Small intestine (tissue), 7 donors: ENCODE measurements at regions not wholly inside any gene's neighbourhood (a gene's known extent, or its start where the extent isn't known, plus 50 kb on each side); places are given as distances from the start of the nearest gene placed in this dataset.
A peak's percentile ranks its signal among the peaks of the same experiment; 100 is the strongest.

Source experiments
- DNase-seq, 2 donors: peaks; one replicate each; pipeline versions ENCODE4 v3.0.0 to v3.0.0-alpha.2; 2013
- FAIRE-seq: peaks from 2 replicates; lab custom pipeline; 2012; peaks lifted over from hg19 to GRCh38; lab: Jason Lieb, UNC
- H3K27ac ChIP-seq, 3 donors: one replicate each; pipeline ENCODE4 v1.5.1; 2013; ENCODE audit warnings: low read length in 2 of 3, mild to moderate bottlenecking in 2 of 3, control low read depth in 1 of 3, inconsistent platforms in 1 of 3, low read depth in 1 of 3, moderate library complexity in 1 of 3
- H3K27me3 ChIP-seq, 3 donors: one replicate each; pipeline ENCODE4 v1.6.1; 2013; ENCODE audit warnings: low read length in 3 of 3, inconsistent platforms in 1 of 3; ENCODE audit not compliant: control insufficient read depth in 3 of 3, insufficient read depth in 3 of 3
- H3K36me3 ChIP-seq, 3 donors: one replicate each; pipeline ENCODE4 v1.6.1; 2013; ENCODE audit warnings: low read length in 3 of 3, inconsistent platforms in 1 of 3, low read depth in 1 of 3, mild to moderate bottlenecking in 1 of 3, moderate library complexity in 1 of 3; ENCODE audit not compliant: control insufficient read depth in 3 of 3, insufficient read depth in 2 of 3
- H3K4me1 ChIP-seq, 3 donors: one replicate each; pipeline ENCODE4 v1.6.1; 2013; ENCODE audit warnings: low read length in 2 of 3, inconsistent platforms in 1 of 3, low read depth in 1 of 3, mild to moderate bottlenecking in 1 of 3, moderate library complexity in 1 of 3; ENCODE audit not compliant: control insufficient read depth in 3 of 3, insufficient read depth in 2 of 3
- H3K4me3 ChIP-seq, 3 donors: one replicate each; pipeline ENCODE4 v1.5.1; 2013; ENCODE audit warnings: low read length in 3 of 3, control low read depth in 1 of 3, inconsistent platforms in 1 of 3, low read depth in 1 of 3, mild to moderate bottlenecking in 1 of 3, moderate library complexity in 1 of 3
- H3K9me3 ChIP-seq, 2 donors: one replicate each; pipeline ENCODE4 v1.6.1; 2013; ENCODE audit warnings: low read depth in 1 of 2, low read length in 1 of 2; ENCODE audit not compliant: control insufficient read depth in 2 of 2, insufficient read depth in 1 of 2
- WGBS, 3 donors: extraction: QIAGEN DNeasy Blood & Tissue Kit; methylation state at CpG; one replicate each; pipeline ENCODE4 v1.1.7; 2013; 5-methylcytosine and 5-hydroxymethylcytosine counted together
- donor health status: healthy with polysubstance abuse.
- donor health status: control.
- donor health status: control.
- donor health status: Bipolar disorder and iron deficiency.
- donor health status: healthy.

GRCh38 chr18:45417392-45417791 lies 197.9 kb upstream of the SLC14A2 start:
- 63 to 64% (median 64%) methylated on average over 3 of the region's 3 CpGs for WGBS, 3 donors
- H3K36me3 ChIP-seq: no peaks in the 10 kb centered on the region
- FAIRE-seq (no peak), DNase-seq (no peak)
- no peaks in the 10 kb centered on the region for H3K9me3 ChIP-seq
- no peak overlapping the region for H3K27ac ChIP-seq
- H3K27me3 ChIP-seq: no peaks in the 10 kb centered on the region
- H3K4me3 ChIP-seq: no peak overlapping the region
- peaks cover 0 to 9% (median 0%) of the 10 kb centered on the region in 3 donors for H3K4me1 ChIP-seq

- H3K27me3 ChIP-seq: no peaks in the 10 kb centered on the region
- H3K4me1 ChIP-seq: no peaks in the 10 kb centered on the region
- H3K4me3 ChIP-seq: no peak overlapping the region
- no peaks in the 10 kb centered on the region for H3K9me3 ChIP-seq
- DNase-seq (no peak), FAIRE-seq (no peak)
- no peak overlapping the region for H3K27ac ChIP-seq
- H3K36me3 ChIP-seq: no peaks in the 10 kb centered on the region
Measured at GRCh38 chr18:45423659-45424058, 191.6 kb upstream of the SLC14A2 start.

GRCh38 chr18:45430041-45430440 lies 185.2 kb upstream of the SLC14A2 start:
- H3K9me3 ChIP-seq: no peaks in the 10 kb centered on the region
- H3K27me3 ChIP-seq: peaks cover 0 to 2% (median 0%) of the 10 kb centered on the region in 3 donors
- H3K36me3 ChIP-seq: no peaks in the 10 kb centered on the region
- no peak for FAIRE-seq
- no peaks in the 10 kb centered on the region for H3K4me1 ChIP-seq
- H3K27ac ChIP-seq: no peak overlapping the region
- no peak overlapping the region for H3K4me3 ChIP-seq
- no peak for DNase-seq

- H3K27me3 ChIP-seq: peaks cover 0 to 2% (median 0%) of the 10 kb centered on the region in 3 donors
- no peak overlapping the region for H3K4me3 ChIP-seq
- no peak for FAIRE-seq
- WGBS, 3 donors: 76 to 88% (median 79%) methylated on average over 3 of the region's 3 CpGs
- no peaks in the 10 kb centered on the region for H3K9me3 ChIP-seq
- H3K4me1 ChIP-seq: no peaks in the 10 kb centered on the region
- H3K36me3 ChIP-seq: no peaks in the 10 kb centered on the region
- no peak for DNase-seq
- H3K27ac ChIP-seq: no peak overlapping the region
Measured at GRCh38 chr18:45435810-45436209, 179.5 kb upstream of the SLC14A2 start.

GRCh38 chr18:45437366-45437765 lies 177.9 kb upstream of the SLC14A2 start:
- no peaks in the 10 kb centered on the region for H3K9me3 ChIP-seq
- no peaks in the 10 kb centered on the region for H3K36me3 ChIP-seq
- no peak overlapping the region for H3K27ac ChIP-seq
- WGBS, 3 donors: 92 to 95% (median 93%) methylated on average over 9 of the region's 9 CpGs
- H3K4me3 ChIP-seq: no peak overlapping the region
- DNase-seq (no peak), FAIRE-seq (no peak)
- no peaks in the 10 kb centered on the region for H3K4me1 ChIP-seq
- no peaks in the 10 kb centered on the region for H3K27me3 ChIP-seq

- Histone ChIP-seq H3K36me3 (no peaks in the 10 kb centered on the region), H3K9me3 (no peaks in the 10 kb centered on the region), H3K4me3 (no peak overlapping the region), H3K4me1 (peaks cover 0 to 3% (median 0%) of the 10 kb centered on the region in 3 donors), H3K27ac (no peak overlapping the region), H3K27me3 (no peaks in the 10 kb centered on the region)
- DNase-seq (no peak), FAIRE-seq (no peak)
- 71 to 91% (median 79%) methylated on average over 2 of the region's 2 CpGs for WGBS, 3 donors
Measured at GRCh38 chr18:45439851-45440645, 175.2 kb upstream of the SLC14A2 start.

GRCh38 chr18:45441110-45441847 lies 174.0 kb upstream of the SLC14A2 start:
- DNase-seq (peak in 1 of 2 donors; percentile 17), FAIRE-seq (no peak)
- Histone ChIP-seq H3K4me3 (no peak overlapping the region), H3K9me3 (no peaks in the 10 kb centered on the region), H3K27me3 (no peaks in the 10 kb centered on the region), H3K4me1 (peaks cover 0 to 7% (median 2%) of the 10 kb centered on the region in 3 donors), H3K27ac (no peak overlapping the region), H3K36me3 (no peaks in the 10 kb centered on the region)
- 61 to 70% (median 68%) methylated on average over 5 of the region's 5 CpGs for WGBS, 3 donors

- DNase-seq: no peak
- Histone ChIP-seq H3K4me1 (peaks cover 3 to 26% (median 8%) of the 10 kb centered on the region in 3 donors), H3K4me3 (no peak overlapping the region), H3K9me3 (no peaks in the 10 kb centered on the region), H3K27ac (no peak overlapping the region), H3K36me3 (no peaks in the 10 kb centered on the region), H3K27me3 (no peaks in the 10 kb centered on the region)
- no peak for FAIRE-seq
- WGBS, 3 donors: 88 to 94% (median 94%) methylated on average over 1 of the region's 1 CpG
Measured at GRCh38 chr18:45444040-45444439, 171.2 kb upstream of the SLC14A2 start.
